OCI-LY7 (cell line): ENCODE measurements at regions not wholly inside any gene's neighbourhood (a gene's known extent, or its start where the extent isn't known, plus 50 kb on each side); places are given as distances from the start of the nearest gene placed in this dataset.

Experiments
- EZH2phosphoT487 ChIP-seq: fragments of 200-600 bp; sonication (generic); IDR thresholded peaks from 2 replicates; pipeline ENCODE4 v1.6.1; 2018; ENCODE audit warnings: low read depth, borderline replicate concordance, mild to moderate bottlenecking, mixed run types, antibody characterized with exemption, low read length, moderate library complexity, mixed read lengths
- TF ChIP-seq, protein P1 (sequence below): fragments of 200-600 bp; sonication (generic); conservative IDR thresholded peaks from 2 replicates; pipeline ENCODE4 v1.5.1; 2014; ENCODE audit warnings: mild to moderate bottlenecking, antibody characterized with exemption, low read length, moderate library complexity, mixed read lengths

DNA sequence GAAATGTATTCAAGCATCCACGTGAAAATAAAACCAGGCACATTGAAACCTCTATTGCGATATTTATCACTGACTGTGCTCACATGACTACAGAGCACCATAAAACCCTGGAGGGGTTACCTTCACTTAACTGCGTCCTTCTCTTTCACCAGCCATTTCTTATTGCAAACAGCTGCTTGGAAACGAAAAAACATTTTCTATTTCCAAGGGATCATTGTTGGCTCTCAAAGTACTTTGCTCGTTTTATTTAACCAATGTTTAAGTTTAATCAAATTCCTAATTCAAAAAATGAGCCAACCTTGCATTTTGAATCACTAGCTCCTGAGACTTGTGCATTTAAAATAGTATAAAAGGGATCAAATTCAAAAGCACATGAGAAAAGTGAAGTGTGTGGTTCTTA is 134.4 kb downstream of the OSR1 start:
- TF ChIP-seq, protein P1, sequence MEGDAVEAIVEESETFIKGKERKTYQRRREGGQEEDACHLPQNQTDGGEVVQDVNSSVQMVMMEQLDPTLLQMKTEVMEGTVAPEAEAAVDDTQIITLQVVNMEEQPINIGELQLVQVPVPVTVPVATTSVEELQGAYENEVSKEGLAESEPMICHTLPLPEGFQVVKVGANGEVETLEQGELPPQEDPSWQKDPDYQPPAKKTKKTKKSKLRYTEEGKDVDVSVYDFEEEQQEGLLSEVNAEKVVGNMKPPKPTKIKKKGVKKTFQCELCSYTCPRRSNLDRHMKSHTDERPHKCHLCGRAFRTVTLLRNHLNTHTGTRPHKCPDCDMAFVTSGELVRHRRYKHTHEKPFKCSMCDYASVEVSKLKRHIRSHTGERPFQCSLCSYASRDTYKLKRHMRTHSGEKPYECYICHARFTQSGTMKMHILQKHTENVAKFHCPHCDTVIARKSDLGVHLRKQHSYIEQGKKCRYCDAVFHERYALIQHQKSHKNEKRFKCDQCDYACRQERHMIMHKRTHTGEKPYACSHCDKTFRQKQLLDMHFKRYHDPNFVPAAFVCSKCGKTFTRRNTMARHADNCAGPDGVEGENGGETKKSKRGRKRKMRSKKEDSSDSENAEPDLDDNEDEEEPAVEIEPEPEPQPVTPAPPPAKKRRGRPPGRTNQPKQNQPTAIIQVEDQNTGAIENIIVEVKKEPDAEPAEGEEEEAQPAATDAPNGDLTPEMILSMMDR, result no peak
- no peak for TF ChIP-seq EZH2phosphoT487
